Large intestine (tissue), 3 donors: ENCODE measurements at regions not wholly inside any gene's neighbourhood (a gene's known extent, or its start where the extent isn't known, plus 50 kb on each side); places are given as distances from the start of the nearest gene placed in this dataset.

ENCODE experiments used
- DNase-seq, 2 donors: peaks; one replicate each; pipeline versions ENCODE4 v3.0.0 to v3.0.0-alpha.2; 2013
- H3K27ac ChIP-seq: one replicate; pipeline ENCODE4 v1.5.1; 2013; ENCODE audit warnings: low read length
- H3K27me3 ChIP-seq: 2 replicates; pipeline ENCODE4 v1.6.1; 2013; ENCODE audit warnings: low read length; ENCODE audit not compliant: control insufficient read depth, insufficient read depth
- H3K36me3 ChIP-seq: 2 replicates; pipeline ENCODE4 v1.6.1; 2013; ENCODE audit warnings: low read length; ENCODE audit not compliant: control insufficient read depth, insufficient read depth
- H3K4me1 ChIP-seq: one replicate; pipeline ENCODE4 v1.6.1; 2013; ENCODE audit warnings: low read length; ENCODE audit not compliant: control insufficient read depth, insufficient read depth
- H3K4me3 ChIP-seq: one replicate; pipeline ENCODE4 v1.5.1; 2013; ENCODE audit warnings: low read length
- H3K9me3 ChIP-seq: one replicate; pipeline ENCODE4 v1.6.1; 2013; ENCODE audit warnings: mild to moderate bottlenecking, low read depth, low read length, moderate library complexity; ENCODE audit not compliant: control insufficient read depth
- WGBS: methylation state at CpG from one replicate; pipeline ENCODE4 v1.1.5; 2013; ENCODE audit warnings: low lambda C conversion rate; ENCODE audit not compliant: insufficient coverage; 5-methylcytosine and 5-hydroxymethylcytosine counted together

DNA sequence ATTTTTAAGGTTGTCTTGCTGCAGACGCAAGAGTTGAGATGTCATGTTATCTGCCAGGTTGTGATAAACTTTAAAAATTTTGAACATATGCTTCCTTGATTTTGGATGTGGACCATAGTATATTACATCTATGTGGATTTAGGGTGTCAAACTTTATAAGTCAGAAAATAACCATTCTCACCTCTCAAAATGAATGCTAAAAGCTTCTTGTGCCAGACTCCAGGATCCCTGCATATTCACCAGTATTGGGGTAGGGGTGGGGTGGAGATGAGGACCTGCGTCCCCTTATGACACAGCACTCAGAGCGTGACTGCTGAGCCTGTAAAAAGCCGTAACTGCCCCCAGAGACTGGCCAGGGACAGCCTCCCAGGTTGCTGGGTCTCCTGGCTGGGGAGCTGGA is 524.4 kb downstream of the LMO7 start:
- no CpG with 5 or more reads among the region's 4 CpGs for WGBS

DNA sequence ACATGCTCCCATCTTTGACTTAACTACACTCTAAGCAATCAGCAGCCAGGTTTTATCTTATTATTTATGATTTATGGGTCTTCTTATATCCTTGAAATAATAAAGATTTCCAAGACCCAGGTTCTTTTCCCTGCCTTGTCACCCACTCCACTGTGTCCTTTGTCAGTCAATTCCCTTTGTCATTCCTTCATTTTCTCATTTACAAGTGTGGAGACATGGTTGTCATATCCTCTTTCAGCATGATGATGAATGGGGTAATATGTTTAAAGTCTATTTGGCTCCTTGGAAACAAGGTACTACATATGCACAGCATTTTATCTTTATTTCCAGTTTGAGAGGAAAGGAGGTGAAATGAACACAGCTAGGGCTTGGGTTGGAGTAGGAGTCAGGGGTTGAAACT is 521.8 kb downstream of the LMO7 start:
- Histone ChIP-seq H3K27me3 (no peaks in the 10 kb centered on the region), H3K36me3 (no peaks in the 10 kb centered on the region), H3K9me3 (no peaks in the 10 kb centered on the region), H3K27ac (no peak overlapping the region), H3K4me1 (no peaks in the 10 kb centered on the region), H3K4me3 (no peak overlapping the region)
- no peak for DNase-seq

More for the DNA sequence above, 524.4 kb downstream of the LMO7 start:
- Histone ChIP-seq H3K9me3 (no peaks in the 10 kb centered on the region), H3K27me3 (no peaks in the 10 kb centered on the region), H3K4me1 (no peaks in the 10 kb centered on the region), H3K27ac (no peak overlapping the region), H3K36me3 (no peaks in the 10 kb centered on the region), H3K4me3 (no peak overlapping the region)
- no peak for DNase-seq

DNA sequence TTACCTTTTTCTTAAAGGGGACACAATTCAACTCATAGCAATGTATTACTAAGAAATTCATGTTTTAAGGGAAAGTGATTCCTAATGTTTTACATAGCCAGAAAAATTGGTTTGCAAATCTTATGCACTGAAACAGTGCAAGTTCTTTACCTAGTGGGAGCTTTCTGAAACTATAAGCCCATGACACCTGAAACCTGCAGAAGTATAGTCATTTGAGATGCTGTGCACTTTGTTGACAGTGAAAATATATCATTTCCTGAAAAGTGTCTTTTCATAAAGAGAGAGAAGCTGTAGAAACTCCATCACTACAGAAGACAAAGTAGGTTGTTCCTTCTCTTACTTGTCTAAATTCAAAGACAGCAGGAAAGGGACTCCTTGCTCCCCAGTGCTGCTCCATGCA is 517.1 kb downstream of the LMO7 start:
- no peak for DNase-seq
- H3K9me3 ChIP-seq = no peaks in the 10 kb centered on the region
- no peak overlapping the region for H3K27ac ChIP-seq
- no peaks in the 10 kb centered on the region for H3K4me1 ChIP-seq
- H3K27me3 ChIP-seq = no peaks in the 10 kb centered on the region
- no peaks in the 10 kb centered on the region for H3K36me3 ChIP-seq
- no peak overlapping the region for H3K4me3 ChIP-seq

DNA sequence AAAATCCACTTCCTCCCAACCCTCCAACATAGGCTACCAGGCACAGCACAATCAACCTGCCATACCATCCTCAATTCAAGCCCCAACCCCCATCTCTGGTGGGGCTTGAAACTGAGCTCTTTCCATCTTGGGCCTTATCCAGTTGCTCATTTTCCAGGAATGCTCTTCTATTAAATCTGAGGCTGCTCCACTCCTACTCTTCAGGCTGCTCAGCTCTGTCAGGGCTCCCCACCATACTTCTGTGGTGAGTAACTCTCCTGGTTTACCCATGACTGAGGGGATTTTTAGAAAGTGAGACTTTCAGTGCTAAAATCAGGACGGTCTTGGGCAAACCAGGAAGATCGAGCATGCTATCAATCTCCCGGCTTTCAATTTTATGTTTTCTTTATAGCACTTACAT is 512.8 kb downstream of the LMO7 start:
- whole genome bisulfite sequencing = 0% methylated on average over 1 of the region's 3 CpGs
- DNase-seq = no peak

DNA sequence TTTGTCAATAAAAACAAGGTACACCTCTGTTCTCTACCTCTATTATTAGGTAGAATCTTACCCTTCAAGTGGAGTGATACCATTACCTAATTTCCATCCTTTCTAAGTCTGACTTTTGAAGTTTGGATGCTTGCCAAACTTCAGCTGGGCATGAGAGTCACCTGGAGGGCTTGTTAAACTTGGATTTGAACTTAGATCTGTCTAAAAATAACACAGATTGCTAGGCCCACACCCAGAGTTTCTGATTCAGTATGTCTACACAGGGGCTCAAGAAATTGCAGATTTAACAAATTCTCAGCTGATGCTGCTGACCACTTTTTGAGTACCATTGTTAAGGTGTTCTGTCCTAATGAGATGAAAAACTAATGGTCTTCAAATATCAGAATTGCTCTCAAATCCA is 512.2 kb downstream of the LMO7 start:
- no peaks in the 10 kb centered on the region for H3K27me3 ChIP-seq
- no peaks in the 10 kb centered on the region for H3K4me1 ChIP-seq
- H3K27ac ChIP-seq = no peak overlapping the region
- H3K36me3 ChIP-seq = no peaks in the 10 kb centered on the region
- no peak for DNase-seq
- H3K4me3 ChIP-seq = no peak overlapping the region
- no peaks in the 10 kb centered on the region for H3K9me3 ChIP-seq

More for the DNA sequence above, 512.8 kb downstream of the LMO7 start:
- no peak overlapping the region for H3K27ac ChIP-seq
- H3K9me3 ChIP-seq = no peaks in the 10 kb centered on the region
- H3K4me1 ChIP-seq = no peaks in the 10 kb centered on the region
- no peak overlapping the region for H3K4me3 ChIP-seq
- H3K27me3 ChIP-seq = no peaks in the 10 kb centered on the region
- H3K36me3 ChIP-seq = no peaks in the 10 kb centered on the region

DNA sequence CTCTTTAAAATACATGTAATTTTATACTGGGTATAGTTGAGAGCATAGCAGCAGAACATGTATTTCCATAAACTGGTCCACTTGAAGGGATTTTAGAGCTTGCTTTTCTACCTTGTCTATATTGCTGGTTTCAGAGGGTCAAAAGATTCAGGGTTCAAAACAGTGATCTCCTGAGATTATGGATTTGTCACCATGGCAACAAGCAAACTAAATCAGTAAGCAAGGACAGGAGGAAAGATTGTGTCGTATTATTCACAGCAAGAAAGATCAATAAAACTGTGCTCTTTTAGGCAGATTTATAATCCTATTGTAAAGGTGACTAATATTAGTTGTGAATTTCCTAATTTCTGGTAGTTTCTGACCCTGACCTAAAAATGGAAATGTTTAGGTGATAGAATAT is 496.4 kb downstream of the LMO7 start:
- no peaks in the 10 kb centered on the region for H3K27me3 ChIP-seq
- DNase-seq = no peak
- H3K4me1 ChIP-seq = no peaks in the 10 kb centered on the region
- no peak overlapping the region for H3K27ac ChIP-seq
- no peak overlapping the region for H3K4me3 ChIP-seq
- no peaks in the 10 kb centered on the region for H3K36me3 ChIP-seq
- no CpG with 5 or more reads among the region's 1 CpG for WGBS
- no peaks in the 10 kb centered on the region for H3K9me3 ChIP-seq

DNA sequence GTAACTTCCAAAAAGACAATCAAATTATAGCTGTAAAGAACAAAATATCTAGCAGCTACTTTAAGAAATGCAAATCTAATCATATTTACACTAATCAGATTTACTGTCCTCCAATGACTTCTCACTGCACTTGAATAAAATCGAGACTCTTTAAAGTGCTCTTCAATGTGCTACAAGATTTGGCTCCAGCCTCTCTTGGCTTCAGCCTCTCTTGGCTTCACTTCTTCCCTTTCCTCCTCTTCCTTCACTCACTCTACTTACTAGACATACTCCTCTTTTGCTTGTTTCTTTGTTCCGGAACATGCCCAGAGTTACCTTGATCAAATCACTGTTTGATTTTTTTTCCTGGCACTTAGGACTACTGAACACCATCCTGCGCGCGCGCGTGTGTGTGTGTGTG is 495.4 kb downstream of the LMO7 start:
- no peak for DNase-seq
- Histone ChIP-seq H3K36me3 (no peaks in the 10 kb centered on the region), H3K27me3 (no peaks in the 10 kb centered on the region), H3K9me3 (no peaks in the 10 kb centered on the region), H3K4me3 (no peak overlapping the region), H3K4me1 (no peaks in the 10 kb centered on the region), H3K27ac (no peak overlapping the region)
- 100% methylated on average over 1 of the region's 7 CpGs for WGBS

DNA sequence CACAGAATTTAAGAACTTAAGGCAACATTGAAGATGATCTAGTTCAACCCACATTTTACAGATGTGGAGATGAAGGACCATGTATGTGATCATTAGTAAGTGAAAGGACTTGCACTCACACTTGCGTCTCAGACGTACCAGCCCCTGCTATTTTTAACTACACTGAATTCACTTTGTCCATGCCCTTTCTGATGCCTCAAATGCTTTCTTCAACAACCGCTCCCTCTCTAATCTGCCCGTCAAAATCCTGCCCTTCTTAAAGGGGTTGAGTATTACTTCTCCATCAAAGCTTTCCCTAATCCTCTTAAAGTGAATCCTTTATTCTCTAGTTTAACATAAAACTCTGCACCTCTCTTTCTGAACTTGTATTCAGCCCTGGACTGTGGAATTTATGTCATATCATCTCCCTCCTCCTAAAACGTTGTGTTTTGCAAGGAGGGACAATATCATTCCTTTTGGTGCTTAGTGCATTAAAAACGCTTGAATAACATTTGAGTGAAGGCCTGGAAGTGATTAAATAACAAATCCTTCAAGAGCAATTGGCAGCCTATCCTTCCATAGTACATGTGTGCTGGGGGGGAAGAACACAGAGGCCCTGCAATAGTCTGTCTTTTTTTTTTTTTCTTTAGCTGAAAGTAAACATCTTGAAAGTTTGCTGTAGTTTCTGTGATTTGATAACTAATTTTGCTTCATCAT is 493.3 kb downstream of the LMO7 start:
- no peak overlapping the region for H3K27ac ChIP-seq
- no peaks in the 10 kb centered on the region for H3K9me3 ChIP-seq
- no peak for DNase-seq
- no peaks in the 10 kb centered on the region for H3K4me1 ChIP-seq
- no peaks in the 10 kb centered on the region for H3K27me3 ChIP-seq
- no peaks in the 10 kb centered on the region for H3K36me3 ChIP-seq
- H3K4me3 ChIP-seq = no peak overlapping the region
- WGBS = 57% methylated on average over 3 of the region's 6 CpGs

DNA sequence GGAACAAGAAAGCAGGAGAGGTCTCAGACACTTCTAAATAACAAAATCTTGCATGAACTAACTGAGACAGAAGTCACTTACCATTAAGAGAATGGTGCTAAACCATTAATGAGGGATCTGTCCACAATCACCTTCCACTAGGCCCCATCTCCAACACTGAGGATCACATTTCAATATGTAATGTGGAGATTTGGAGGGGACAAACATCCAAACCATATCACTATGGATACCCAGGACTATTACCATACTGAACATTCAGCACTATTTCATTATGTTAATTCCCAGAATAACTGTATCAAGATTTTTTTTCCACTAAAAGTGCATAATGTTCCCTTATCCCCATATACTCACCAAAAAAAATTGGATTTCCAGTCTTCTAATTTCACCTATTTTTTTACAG is 491.8 kb downstream of the LMO7 start:
- Histone ChIP-seq H3K27ac (no peak overlapping the region), H3K4me3 (no peak overlapping the region), H3K4me1 (no peaks in the 10 kb centered on the region), H3K36me3 (no peaks in the 10 kb centered on the region), H3K9me3 (no peaks in the 10 kb centered on the region), H3K27me3 (no peaks in the 10 kb centered on the region)
- DNase-seq = no peak

DNA sequence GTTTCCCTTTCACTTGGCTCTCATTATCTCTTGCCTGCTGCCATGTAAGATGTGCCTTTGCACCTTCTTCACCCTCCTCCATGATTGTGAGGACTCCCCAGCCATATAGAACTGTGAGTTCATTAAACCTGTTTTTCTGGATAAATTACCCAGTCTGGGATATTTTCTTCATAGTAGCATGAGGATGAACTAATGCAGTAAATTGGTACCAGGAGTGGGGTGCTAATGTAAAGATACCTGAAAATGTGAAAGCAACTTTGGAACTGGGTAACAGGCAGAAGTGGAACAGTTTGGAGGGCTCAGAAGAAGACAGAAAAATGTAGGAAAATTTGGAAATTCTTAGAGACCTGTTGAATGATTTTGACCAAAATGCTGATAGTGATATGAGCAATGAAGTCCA is 487.4 kb downstream of the LMO7 start:
- no peaks in the 10 kb centered on the region for H3K9me3 ChIP-seq
- no peaks in the 10 kb centered on the region for H3K4me1 ChIP-seq
- no peak overlapping the region for H3K27ac ChIP-seq
- no peak for DNase-seq
- H3K27me3 ChIP-seq = no peaks in the 10 kb centered on the region
- H3K36me3 ChIP-seq = no peaks in the 10 kb centered on the region
- no peak overlapping the region for H3K4me3 ChIP-seq

DNA sequence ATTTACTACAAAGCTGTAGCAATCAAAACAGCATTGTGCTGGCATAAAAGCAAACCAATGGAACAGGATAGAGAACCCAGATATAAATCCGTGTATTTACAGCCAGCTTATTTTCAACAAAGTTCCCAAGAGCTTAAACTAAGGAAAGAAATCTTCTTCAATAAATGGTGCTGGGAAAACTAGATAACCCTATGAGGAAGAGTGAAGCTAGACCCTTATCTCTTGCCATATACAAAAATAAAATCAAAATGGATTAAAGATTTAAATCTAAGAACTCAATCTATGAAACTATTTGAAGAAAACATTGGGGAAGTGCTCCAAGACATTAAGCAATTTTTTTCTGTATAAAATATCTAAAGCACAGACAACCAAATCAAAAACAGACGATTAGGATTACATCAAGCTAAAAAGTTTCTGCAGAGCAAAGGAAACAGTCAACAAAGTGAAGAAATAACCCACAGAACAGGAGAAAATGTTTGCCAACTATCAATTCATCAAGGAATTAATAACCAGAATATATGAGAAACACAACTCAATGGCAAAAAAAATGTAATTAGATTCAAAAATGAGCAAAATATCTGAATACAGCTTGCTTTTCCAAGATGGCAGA is 480.7 kb downstream of the LMO7 start:
- Histone ChIP-seq H3K9me3 (peaks cover 7% of the 10 kb centered on the region), H3K36me3 (no peaks in the 10 kb centered on the region), H3K27ac (no peak overlapping the region), H3K27me3 (no peaks in the 10 kb centered on the region), H3K4me3 (no peak overlapping the region), H3K4me1 (no peaks in the 10 kb centered on the region)
- DNase-seq = no peak
- WGBS = no CpG with 5 or more reads among the region's 2 CpGs
